ENCODE measurements at regions not wholly inside any gene's neighbourhood (a gene's known extent, or its start where the extent isn't known, plus 50 kb on each side); places are given as distances from the start of the nearest gene placed in this dataset.

DNA sequence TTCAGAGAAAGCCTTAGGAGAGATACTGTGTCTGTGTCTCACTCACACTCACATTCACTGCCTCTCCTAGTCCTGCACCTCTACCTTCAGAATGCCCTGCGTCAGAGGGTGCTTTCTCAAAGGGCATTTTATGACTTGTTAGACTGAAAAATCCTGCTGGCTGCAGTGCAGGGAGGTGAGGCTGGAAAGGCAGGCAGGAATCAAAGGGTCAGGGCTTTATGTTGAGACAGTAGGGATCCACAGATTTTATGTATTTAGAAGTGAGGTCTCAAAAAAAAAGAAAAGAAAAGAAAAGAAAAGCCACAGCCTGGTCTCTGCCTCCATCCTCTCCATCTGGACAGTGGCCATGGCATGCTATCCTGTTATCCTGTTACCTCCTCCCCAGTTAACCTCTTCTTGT, 936.0 kb upstream of the SLC10A2 start:
- no peaks in the 10 kb centered on the region for H3K4me1 ChIP-seq
- DNase-seq (no peak), ATAC-seq (no peak)
- intact Hi-C loops (cut with DNase I) = no loop called here
- H3K27ac ChIP-seq = no peak overlapping the region
- no peaks in the 10 kb centered on the region for H3K36me3 ChIP-seq
- TF ChIP-seq, protein P1, sequence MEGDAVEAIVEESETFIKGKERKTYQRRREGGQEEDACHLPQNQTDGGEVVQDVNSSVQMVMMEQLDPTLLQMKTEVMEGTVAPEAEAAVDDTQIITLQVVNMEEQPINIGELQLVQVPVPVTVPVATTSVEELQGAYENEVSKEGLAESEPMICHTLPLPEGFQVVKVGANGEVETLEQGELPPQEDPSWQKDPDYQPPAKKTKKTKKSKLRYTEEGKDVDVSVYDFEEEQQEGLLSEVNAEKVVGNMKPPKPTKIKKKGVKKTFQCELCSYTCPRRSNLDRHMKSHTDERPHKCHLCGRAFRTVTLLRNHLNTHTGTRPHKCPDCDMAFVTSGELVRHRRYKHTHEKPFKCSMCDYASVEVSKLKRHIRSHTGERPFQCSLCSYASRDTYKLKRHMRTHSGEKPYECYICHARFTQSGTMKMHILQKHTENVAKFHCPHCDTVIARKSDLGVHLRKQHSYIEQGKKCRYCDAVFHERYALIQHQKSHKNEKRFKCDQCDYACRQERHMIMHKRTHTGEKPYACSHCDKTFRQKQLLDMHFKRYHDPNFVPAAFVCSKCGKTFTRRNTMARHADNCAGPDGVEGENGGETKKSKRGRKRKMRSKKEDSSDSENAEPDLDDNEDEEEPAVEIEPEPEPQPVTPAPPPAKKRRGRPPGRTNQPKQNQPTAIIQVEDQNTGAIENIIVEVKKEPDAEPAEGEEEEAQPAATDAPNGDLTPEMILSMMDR (IDR thresholded peaks at IDR 0.05) = no peak
- no peaks in the 10 kb centered on the region for H3K27me3 ChIP-seq (ENCODE audit: low read depth)
- no peak overlapping the region for H3K4me3 ChIP-seq
- H3K9me3 ChIP-seq = no peaks in the 10 kb centered on the region

DNA sequence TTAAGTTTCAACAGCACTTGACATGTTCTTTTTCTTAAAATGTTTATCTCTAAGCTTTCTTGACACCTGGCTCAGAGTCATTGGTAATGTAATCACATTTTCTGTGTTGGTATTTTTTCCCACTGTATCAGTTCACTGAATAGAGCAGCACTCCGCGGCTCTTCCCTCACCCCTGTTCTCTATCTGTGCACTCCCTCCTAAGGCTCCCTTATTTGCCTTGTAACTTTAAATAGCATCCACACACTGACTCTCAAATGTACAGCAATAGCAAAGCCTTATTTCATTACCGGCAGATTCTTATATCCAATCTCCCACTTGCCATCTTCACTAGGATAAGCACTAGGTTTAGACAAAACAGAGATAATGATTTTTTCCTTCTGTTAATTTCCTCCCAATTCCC, 935.5 kb upstream of the SLC10A2 start:
- H3K27ac ChIP-seq = no peak overlapping the region
- H3K4me1 ChIP-seq = no peaks in the 10 kb centered on the region
- DNase-seq (no peak), ATAC-seq (no peak)
- no peaks in the 10 kb centered on the region for H3K36me3 ChIP-seq
- intact Hi-C loops (cut with DNase I) = no loop called here
- TF ChIP-seq, protein P1 (IDR thresholded peaks at IDR 0.05) = no peak
- no peak overlapping the region for H3K4me3 ChIP-seq
- no peaks in the 10 kb centered on the region for H3K9me3 ChIP-seq
- H3K27me3 ChIP-seq (ENCODE audit: low read depth) = no peaks in the 10 kb centered on the region

DNA sequence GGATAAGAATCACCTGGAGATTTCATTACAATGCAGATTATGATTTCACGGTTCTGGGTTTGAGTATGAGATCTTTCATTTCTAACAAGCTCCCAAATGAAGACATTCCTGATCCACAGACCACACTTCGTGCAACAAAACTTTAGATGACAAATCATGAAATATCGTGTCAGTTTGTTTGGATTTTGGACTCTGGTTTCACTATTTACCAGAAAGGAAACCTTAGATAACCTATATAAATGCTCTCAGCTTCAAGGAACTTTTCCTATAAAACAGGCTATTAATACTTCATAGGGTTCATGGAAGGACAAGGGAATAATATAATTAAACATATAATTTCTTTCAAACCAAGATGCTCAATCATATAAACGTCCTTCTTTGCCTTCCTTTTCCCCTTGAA, 930.5 kb upstream of the SLC10A2 start:
- H3K4me1 ChIP-seq = no peaks in the 10 kb centered on the region
- TF ChIP-seq, protein P1 (IDR thresholded peaks at IDR 0.05) = no peak
- H3K27ac ChIP-seq = no peak overlapping the region
- H3K27me3 ChIP-seq (ENCODE audit: low read depth) = no peaks in the 10 kb centered on the region
- ATAC-seq = no peak
- H3K9me3 ChIP-seq = no peaks in the 10 kb centered on the region
- no peak overlapping the region for H3K4me3 ChIP-seq
- H3K36me3 ChIP-seq = no peaks in the 10 kb centered on the region
- DNase-seq = no peak
- intact Hi-C loops (cut with DNase I) = no loop called here

DNA sequence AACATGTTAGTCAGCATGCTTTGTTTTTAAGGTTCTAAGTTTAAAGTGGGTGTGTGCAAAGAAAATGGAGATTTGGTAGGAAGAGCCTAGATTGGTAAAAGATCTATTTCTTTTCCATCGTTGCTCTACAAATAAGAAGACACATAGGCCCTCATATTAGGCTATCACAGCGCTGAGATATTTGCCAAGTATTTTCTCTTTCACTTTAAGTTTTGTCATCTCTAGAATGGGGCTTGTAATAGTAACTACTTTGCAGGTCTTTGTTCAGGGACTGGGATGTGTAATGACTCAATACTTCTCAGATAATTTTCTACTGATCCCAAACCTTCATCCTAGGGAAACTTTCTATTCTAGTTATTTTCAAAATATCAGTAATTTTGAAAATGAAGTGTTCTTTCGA, 917.7 kb upstream of the SLC10A2 start:
- Histone ChIP-seq H3K4me3 (no peak overlapping the region), H3K36me3 (no peaks in the 10 kb centered on the region), H3K9me3 (no peaks in the 10 kb centered on the region), H3K27ac (no peak overlapping the region), H3K27me3 (ENCODE audit: low read depth) (no peaks in the 10 kb centered on the region), H3K4me1 (no peaks in the 10 kb centered on the region)
- TF ChIP-seq, protein P1 (IDR thresholded peaks at IDR 0.05) = no peak
- intact Hi-C loops (cut with DNase I) = no loop called here
- no peak for DNase-seq
- no peak for ATAC-seq

DNA sequence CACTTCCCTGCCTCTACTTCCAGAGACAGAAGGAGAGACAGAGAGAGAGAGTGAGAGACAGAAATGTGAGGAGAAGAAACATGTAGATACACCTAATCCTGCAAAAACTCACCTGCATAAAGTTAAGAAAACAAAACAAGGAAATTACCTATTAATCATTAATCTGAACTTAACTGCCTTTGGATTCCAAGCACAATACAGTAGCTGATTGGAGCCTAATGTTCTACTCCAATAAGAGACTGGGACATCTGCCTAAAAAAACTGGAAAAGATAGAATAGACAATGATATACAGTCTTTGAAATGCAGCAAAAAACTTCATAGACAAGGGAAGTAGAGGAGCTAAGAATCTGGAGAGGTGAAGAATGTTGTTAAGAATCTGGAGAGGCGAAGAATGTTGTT, 910.2 kb upstream of the SLC10A2 start:
- Histone ChIP-seq H3K27me3 (ENCODE audit: low read depth) (no peaks in the 10 kb centered on the region), H3K36me3 (no peaks in the 10 kb centered on the region), H3K4me1 (no peaks in the 10 kb centered on the region), H3K9me3 (no peaks in the 10 kb centered on the region), H3K4me3 (no peak overlapping the region), H3K27ac (no peak overlapping the region)
- TF ChIP-seq, protein P1 (IDR thresholded peaks at IDR 0.05) = no peak
- ATAC-seq (no peak), DNase-seq (no peak)
- intact Hi-C loops (cut with DNase I) = no loop called here

DNA sequence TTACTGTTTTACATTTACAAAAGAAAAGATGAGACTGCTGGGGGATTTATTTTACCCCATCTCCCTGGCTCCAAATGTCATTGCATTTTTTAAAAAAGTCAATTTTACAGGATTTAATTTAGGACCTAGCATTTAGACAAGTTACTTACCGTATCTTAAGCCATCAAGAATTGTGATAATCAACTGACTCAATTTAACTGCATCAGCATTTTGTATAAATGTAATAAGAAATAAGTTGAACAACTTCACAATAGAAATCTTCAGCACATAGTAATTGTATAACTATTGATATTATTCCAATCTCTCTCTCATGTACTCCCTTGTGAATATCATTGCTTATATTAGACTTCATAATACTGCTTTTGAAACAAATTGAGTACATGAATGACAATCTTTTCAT, 907.5 kb upstream of the SLC10A2 start:
- H3K36me3 ChIP-seq = no peaks in the 10 kb centered on the region
- no peaks in the 10 kb centered on the region for H3K4me1 ChIP-seq
- no peaks in the 10 kb centered on the region for H3K27me3 ChIP-seq (ENCODE audit: low read depth)
- intact Hi-C loops (cut with DNase I) = no loop called here
- no peak overlapping the region for H3K4me3 ChIP-seq
- no peaks in the 10 kb centered on the region for H3K9me3 ChIP-seq
- no peak overlapping the region for H3K27ac ChIP-seq
- ATAC-seq (no peak), DNase-seq (no peak)
- TF ChIP-seq, protein P1 (IDR thresholded peaks at IDR 0.05) = no peak
